ENCODE measurements at regions not wholly inside any gene's neighbourhood (a gene's known extent, or its start where the extent isn't known, plus 50 kb on each side); places are given as distances from the start of the nearest gene placed in this dataset.

DNA sequence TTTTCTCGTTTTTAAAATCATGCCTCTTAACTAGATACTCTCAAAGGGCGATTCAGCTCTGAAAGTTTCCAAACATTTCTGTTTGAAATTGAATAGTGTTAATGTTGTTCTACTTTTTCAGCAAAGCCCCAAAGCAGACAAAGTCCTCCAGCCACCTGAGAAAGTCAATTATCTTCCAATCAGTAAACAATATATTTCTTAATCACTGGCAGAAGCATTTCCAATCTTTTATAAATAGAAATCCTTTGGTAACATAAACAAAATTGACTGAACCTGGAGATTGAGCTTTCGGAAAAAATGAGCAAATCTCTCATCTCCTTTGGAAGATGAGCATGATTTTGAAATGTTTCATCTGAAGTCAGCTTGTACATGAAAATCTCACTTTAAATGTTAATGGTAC lies 84.4 kb upstream of the FIBIN start:
- FAIRE-seq: no peak
- Histone ChIP-seq H3K9me3 (no peaks in the 10 kb centered on the region), H3K4me1 (peaks cover 5 to 7% (median 6%) of the 10 kb centered on the region in 3 donors), H3K4me3 (no peak overlapping the region), H3K27me3 (no peaks in the 10 kb centered on the region), H3K36me3 (no peaks in the 10 kb centered on the region), H3K27ac (no peak overlapping the region)
- no peak for DNase-seq
- intact Hi-C loops (cut with DNase I): no loop called here
- no peak for ATAC-seq
- 33 to 38% methylated on average over 3 of the region's 3 CpGs for WGBS, 2 donors
- TF ChIP-seq CTCF (IDR thresholded peaks at IDR 0.05): no peak

DNA sequence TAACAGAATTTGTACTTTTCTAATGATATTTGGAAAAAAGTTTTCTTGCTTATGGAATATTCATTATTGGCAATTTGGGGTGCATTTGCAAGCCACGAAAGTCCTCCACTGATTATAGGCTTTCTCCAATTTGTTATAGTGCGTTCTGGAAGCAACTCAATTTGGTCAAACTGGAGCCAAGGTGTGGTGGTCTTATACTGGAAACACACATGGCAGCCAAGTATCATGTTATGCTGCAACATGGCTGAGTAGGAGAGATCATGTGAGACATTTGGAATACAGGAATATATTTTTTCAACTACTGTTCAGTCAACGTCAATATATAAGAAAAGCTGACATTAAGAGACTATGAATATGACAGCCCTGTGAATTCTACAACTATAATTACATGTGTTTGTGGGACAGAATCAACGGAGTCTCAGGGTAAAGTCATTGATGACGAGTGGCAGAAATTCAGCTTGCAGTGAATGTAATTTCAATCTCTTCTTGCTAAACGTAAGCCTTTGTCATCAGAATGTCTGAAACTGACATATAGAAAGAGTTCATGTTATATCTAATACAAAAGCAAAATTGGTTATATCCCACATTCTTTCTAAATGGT lies 83.8 kb upstream of the FIBIN start:
- intact Hi-C loops (cut with DNase I): no loop called here
- H3K4me3 ChIP-seq: no peak overlapping the region
- DNase-seq (no peak), ATAC-seq (no peak), FAIRE-seq (no peak)
- H3K9me3 ChIP-seq: no peaks in the 10 kb centered on the region
- H3K36me3 ChIP-seq: no peaks in the 10 kb centered on the region
- peaks cover 5 to 7% (median 6%) of the 10 kb centered on the region in 3 donors for H3K4me1 ChIP-seq
- no peak overlapping the region for H3K27ac ChIP-seq
- no peak for TF ChIP-seq CTCF (IDR thresholded peaks at IDR 0.05)
- H3K27me3 ChIP-seq: no peaks in the 10 kb centered on the region
- WGBS, 2 donors: 68 to 76% methylated on average over 6 of the region's 6 CpGs

- intact Hi-C loops (cut with DNase I): no loop called here
- peaks cover 0 to 5% (median under 1%) of the 10 kb centered on the region in 3 donors for H3K4me1 ChIP-seq
- TF ChIP-seq CTCF (IDR thresholded peaks at IDR 0.05): no peak
- no peak overlapping the region for H3K4me3 ChIP-seq
- no peaks in the 10 kb centered on the region for H3K36me3 ChIP-seq
- no peaks in the 10 kb centered on the region for H3K27me3 ChIP-seq
- no peak overlapping the region for H3K27ac ChIP-seq
- DNase-seq (no peak), FAIRE-seq (no peak), ATAC-seq (no peak)
- WGBS, 2 donors: 59 to 68% methylated on average over 6 of the region's 6 CpGs
- H3K9me3 ChIP-seq: no peaks in the 10 kb centered on the region
These were observed 78.9 kb upstream of the FIBIN start for GRCh38 chr11:26914968-26915367.

- DNase-seq: no peak
- intact Hi-C loops (cut with DNase I): no loop called here
- no peak for FAIRE-seq
- Histone ChIP-seq H3K4me3 (no peak overlapping the region), H3K27ac (no peak overlapping the region), H3K9me3 (no peaks in the 10 kb centered on the region), H3K4me1 (no peaks in the 10 kb centered on the region), H3K36me3 (no peaks in the 10 kb centered on the region), H3K27me3 (no peaks in the 10 kb centered on the region)
- TF ChIP-seq CTCF (IDR thresholded peaks at IDR 0.05): no peak
- 67 to 80% methylated on average over 6 of the region's 6 CpGs for WGBS, 2 donors
- no peak for ATAC-seq
These were observed 77.1 kb upstream of the FIBIN start for GRCh38 chr11:26916805-26917204.

DNA sequence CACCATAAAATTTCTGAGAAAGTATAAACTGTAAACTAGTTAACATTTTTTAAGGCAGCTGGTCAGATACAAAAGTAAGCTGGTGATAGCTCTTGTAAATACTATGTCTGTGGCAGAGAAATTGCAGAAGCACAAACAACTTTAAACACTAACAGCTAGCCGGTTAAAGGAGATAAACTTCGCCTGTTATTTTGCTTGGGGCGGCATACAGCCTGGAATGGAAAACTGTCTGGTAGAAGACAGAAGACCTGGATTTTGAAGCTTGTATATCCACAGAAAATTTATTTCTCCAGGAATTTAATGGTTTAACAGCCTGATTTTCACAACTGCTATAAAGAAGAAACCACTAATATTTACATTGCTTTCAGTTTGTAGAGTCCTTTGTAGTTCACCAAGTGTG lies 65.3 kb upstream of the FIBIN start:
- DNase-seq: no peak
- no peak for TF ChIP-seq CTCF (IDR thresholded peaks at IDR 0.05)
- Histone ChIP-seq H3K4me3 (no peak overlapping the region), H3K4me1 (no peaks in the 10 kb centered on the region), H3K27ac (no peak overlapping the region), H3K27me3 (no peaks in the 10 kb centered on the region), H3K36me3 (no peaks in the 10 kb centered on the region), H3K9me3 (no peaks in the 10 kb centered on the region)
- no peak for FAIRE-seq
- intact Hi-C loops (cut with DNase I): no loop called here
- WGBS, 2 donors: 79 to 80% methylated on average over 3 of the region's 3 CpGs
- no peak for ATAC-seq
